Right lobe of liver (tissue), 4 donors: ENCODE measurements at regions not wholly inside any gene's neighbourhood (a gene's known extent, or its start where the extent isn't known, plus 50 kb on each side); places are given as distances from the start of the nearest gene placed in this dataset.

Source experiments
- CTCF ChIP-seq, 4 donors: fragments of 200-600 bp in 3 of 4; fragments of 450-650 bp in 1 of 4; IDR thresholded peaks; one replicate each; pipeline versions ENCODE4 v1.5.1 to v1.8.0; 2016 to 2022; ENCODE audit warnings: antibody characterized with exemption in 4 of 4, mild to moderate bottlenecking in 2 of 4
- POLR2A ChIP-seq: fragments of 450-650 bp; IDR thresholded peaks from one replicate; pipeline ENCODE4 v1.6.1; 2017; ENCODE audit warnings: antibody characterized with exemption, mild to moderate bottlenecking
- donor health status: DM: no; HTN: no; CAD: no.
- donor health status: DM: no; HTN: no; CAD: no.
- donor health status: DM: no; HTN: yes; CAD: no.

- TF ChIP-seq CTCF (IDR thresholded peaks at IDR 0.05) (no peak), POLR2A (no peak)
These were observed 1419.0 kb downstream of the TBC1D22A start for GRCh38 chr22:48181263-48181955.
